Neural cell (in vitro differentiated cells): ENCODE measurements at regions not wholly inside any gene's neighbourhood (a gene's known extent, or its start where the extent isn't known, plus 50 kb on each side); places are given as distances from the start of the nearest gene placed in this dataset.

Experiments
- CTCF ChIP-seq: fragments of 450-650 bp; IDR thresholded peaks from 2 replicates; pipeline ENCODE4 v1.5.1; 2014; ENCODE audit warnings: antibody characterized with exemption, mild to moderate bottlenecking, moderate library complexity; ENCODE audit not compliant: poor library complexity, severe bottlenecking
- EP300 ChIP-seq: fragments of 450-650 bp; conservative IDR thresholded peaks from 2 replicates; pipeline ENCODE4 v1.6.1; 2014; ENCODE audit warnings: antibody characterized with exemption, mild to moderate bottlenecking, moderate library complexity; ENCODE audit not compliant: poor library complexity, severe bottlenecking
- EZH2 ChIP-seq: fragments of 200-600, 300-800 bp; shearing (Covaris generic), sonication (generic); IDR thresholded peaks from 2 replicates; pipeline ENCODE4 v1.6.1; 2014; ENCODE audit warnings: antibody characterized with exemption, low read length, borderline replicate concordance, mild to moderate bottlenecking; ENCODE audit not compliant: insufficient read depth, poor library complexity, severe bottlenecking
- MXI1 ChIP-seq: fragments of 450-650 bp; conservative IDR thresholded peaks from 2 replicates; pipeline ENCODE4 v1.6.1; 2014; ENCODE audit warnings: antibody characterized with exemption, mild to moderate bottlenecking; ENCODE audit not compliant: poor library complexity, severe bottlenecking
- POLR2AphosphoS5 ChIP-seq: IDR thresholded peaks from 2 replicates; pipeline ENCODE4 v1.6.1; 2012
- REST ChIP-seq: IDR thresholded peaks from 2 replicates; pipeline ENCODE4 v1.6.1; 2012; ENCODE audit warnings: borderline replicate concordance
- SMC3 ChIP-seq: fragments of 450-650 bp; conservative IDR thresholded peaks from 2 replicates; pipeline ENCODE4 v1.6.1; 2014; ENCODE audit warnings: antibody characterized with exemption, mild to moderate bottlenecking, moderate library complexity; ENCODE audit not compliant: poor library complexity

GRCh38 chr16:13742928-13743327 lies 177.0 kb upstream of the ERCC4 start:
- TF ChIP-seq POLR2AphosphoS5 = no peak
- TF ChIP-seq EP300 = no peak
- no peak for TF ChIP-seq CTCF
- no peak for TF ChIP-seq MXI1
- no peak for TF ChIP-seq EZH2
- TF ChIP-seq SMC3 = no peak
- TF ChIP-seq REST = no peak
